ENCODE measurements at regions not wholly inside any gene's neighbourhood (a gene's known extent, or its start where the extent isn't known, plus 50 kb on each side); places are given as distances from the start of the nearest gene placed in this dataset.
A peak's percentile ranks its signal among the peaks of the same experiment; 100 is the strongest.

- DNase-seq (ENCODE audit: low spot score in 2 of 2): no peak
Measured at GRCh38 chrX:96170626-96171025, 514.0 kb upstream of the DIAPH2 start.

DNA sequence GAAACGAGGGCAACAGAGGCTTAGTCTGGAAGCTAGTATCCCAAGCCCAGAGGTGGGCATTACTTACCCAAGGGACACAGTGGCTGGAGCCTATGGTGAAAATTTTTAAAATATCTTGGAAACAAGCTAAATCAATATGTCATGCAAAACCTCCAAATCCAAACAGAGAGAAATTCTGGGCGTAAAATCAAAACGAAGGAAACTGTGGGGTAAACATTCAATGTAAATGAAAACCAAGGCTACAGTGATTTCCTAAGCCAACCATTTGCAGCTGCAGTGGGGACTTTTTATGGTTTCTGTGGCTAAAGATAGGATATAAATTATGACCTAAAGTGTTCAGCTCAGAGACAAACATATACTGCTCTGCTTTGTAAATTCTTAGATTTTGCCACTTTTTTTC is 507.7 kb upstream of the DIAPH2 start:
- 66 to 77% methylated on average over 3 of the region's 3 CpGs for WGBS, 2 donors
- H3K4me3 ChIP-seq: no peak overlapping the region
- H3K36me3 ChIP-seq: no peaks in the 10 kb centered on the region
- no peaks in the 10 kb centered on the region for H3K27me3 ChIP-seq
- H3K27ac ChIP-seq: no peak overlapping the region
- no peak for DNase-seq (ENCODE audit: low spot score in 2 of 2)
- TF ChIP-seq, protein P1, sequence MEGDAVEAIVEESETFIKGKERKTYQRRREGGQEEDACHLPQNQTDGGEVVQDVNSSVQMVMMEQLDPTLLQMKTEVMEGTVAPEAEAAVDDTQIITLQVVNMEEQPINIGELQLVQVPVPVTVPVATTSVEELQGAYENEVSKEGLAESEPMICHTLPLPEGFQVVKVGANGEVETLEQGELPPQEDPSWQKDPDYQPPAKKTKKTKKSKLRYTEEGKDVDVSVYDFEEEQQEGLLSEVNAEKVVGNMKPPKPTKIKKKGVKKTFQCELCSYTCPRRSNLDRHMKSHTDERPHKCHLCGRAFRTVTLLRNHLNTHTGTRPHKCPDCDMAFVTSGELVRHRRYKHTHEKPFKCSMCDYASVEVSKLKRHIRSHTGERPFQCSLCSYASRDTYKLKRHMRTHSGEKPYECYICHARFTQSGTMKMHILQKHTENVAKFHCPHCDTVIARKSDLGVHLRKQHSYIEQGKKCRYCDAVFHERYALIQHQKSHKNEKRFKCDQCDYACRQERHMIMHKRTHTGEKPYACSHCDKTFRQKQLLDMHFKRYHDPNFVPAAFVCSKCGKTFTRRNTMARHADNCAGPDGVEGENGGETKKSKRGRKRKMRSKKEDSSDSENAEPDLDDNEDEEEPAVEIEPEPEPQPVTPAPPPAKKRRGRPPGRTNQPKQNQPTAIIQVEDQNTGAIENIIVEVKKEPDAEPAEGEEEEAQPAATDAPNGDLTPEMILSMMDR (IDR thresholded peaks at IDR 0.05): no peak
- no peak for TF ChIP-seq POLR2A (IDR thresholded peaks at IDR 0.05)
- TF ChIP-seq EP300 (IDR thresholded peaks at IDR 0.05): no peak
- no peaks in the 10 kb centered on the region for H3K4me1 ChIP-seq
- H3K9me3 ChIP-seq: no peaks in the 10 kb centered on the region

More at GRCh38 chrX:96170626-96171025, 514.0 kb upstream of the DIAPH2 start:
- no peaks in the 10 kb centered on the region for H3K9me3 ChIP-seq
- H3K4me3 ChIP-seq: no peak overlapping the region
- 47 to 49% methylated on average over 1 of the region's 1 CpG for WGBS, 2 donors
- H3K27me3 ChIP-seq: peaks cover 0 to 6% of the 10 kb centered on the region in 2 donors
- no peak overlapping the region for H3K27ac ChIP-seq
- TF ChIP-seq POLR2A (IDR thresholded peaks at IDR 0.05) (no peak), EP300 (IDR thresholded peaks at IDR 0.05) (no peak)
- TF ChIP-seq, protein P1 (IDR thresholded peaks at IDR 0.05): no peak
- no peaks in the 10 kb centered on the region for H3K4me1 ChIP-seq
- H3K36me3 ChIP-seq: no peaks in the 10 kb centered on the region

- Histone ChIP-seq H3K4me3 (no peak overlapping the region), H3K4me1 (no peaks in the 10 kb centered on the region), H3K36me3 (no peaks in the 10 kb centered on the region), H3K27ac (no peak overlapping the region), H3K9me3 (no peaks in the 10 kb centered on the region), H3K27me3 (no peaks in the 10 kb centered on the region)
- DNase-seq (ENCODE audit: low spot score in 2 of 2): no peak
- WGBS, 2 donors: 69 to 80% methylated on average over 4 of the region's 4 CpGs
- TF ChIP-seq, protein P1 (IDR thresholded peaks at IDR 0.05): no peak
- TF ChIP-seq EP300 (IDR thresholded peaks at IDR 0.05) (no peak), POLR2A (IDR thresholded peaks at IDR 0.05) (no peak)
Measured at GRCh38 chrX:96181605-96182004, 503.0 kb upstream of the DIAPH2 start.

DNA sequence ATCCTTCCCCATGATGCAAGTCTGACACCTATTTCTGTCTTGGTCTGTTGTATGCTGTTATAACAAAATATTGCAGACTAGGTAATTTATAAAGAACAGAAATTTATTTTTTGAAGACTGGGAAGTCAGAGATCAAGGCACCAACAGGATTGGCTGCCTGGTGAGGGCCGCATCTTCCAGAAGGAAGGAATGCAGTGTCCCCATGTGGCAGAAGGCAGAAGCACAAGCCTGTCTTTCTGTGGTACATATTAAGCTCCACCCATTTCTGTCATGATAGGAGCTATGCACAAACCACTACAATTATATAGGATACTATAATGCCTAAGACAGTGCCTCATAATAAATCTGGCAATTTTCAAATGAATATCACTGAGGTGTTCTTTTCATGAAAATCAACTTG is 502.3 kb upstream of the DIAPH2 start:
- Histone ChIP-seq H3K27me3 (no peaks in the 10 kb centered on the region), H3K36me3 (no peaks in the 10 kb centered on the region), H3K27ac (no peak overlapping the region), H3K4me3 (no peak overlapping the region), H3K4me1 (no peaks in the 10 kb centered on the region), H3K9me3 (no peaks in the 10 kb centered on the region)
- TF ChIP-seq POLR2A (IDR thresholded peaks at IDR 0.05) (no peak), EP300 (IDR thresholded peaks at IDR 0.05) (no peak)
- TF ChIP-seq, protein P1 (IDR thresholded peaks at IDR 0.05): peak in 3 of 5 experiments; percentile 12 to 30 (median 19)
- WGBS, 2 donors: 35 to 50% methylated on average over 1 of the region's 1 CpG
- no peak for DNase-seq (ENCODE audit: low spot score in 2 of 2)

GRCh38 chrX:96183391-96183790 is 501.3 kb upstream of the DIAPH2 start:
- Histone ChIP-seq H3K27me3 (no peaks in the 10 kb centered on the region), H3K9me3 (no peaks in the 10 kb centered on the region), H3K4me1 (no peaks in the 10 kb centered on the region), H3K36me3 (no peaks in the 10 kb centered on the region), H3K27ac (no peak overlapping the region), H3K4me3 (no peak overlapping the region)
- TF ChIP-seq, protein P1 (IDR thresholded peaks at IDR 0.05): no peak
- TF ChIP-seq POLR2A (IDR thresholded peaks at IDR 0.05) (no peak), EP300 (IDR thresholded peaks at IDR 0.05) (no peak)
- no peak for DNase-seq (ENCODE audit: low spot score in 2 of 2)
- 50 to 71% methylated on average over 3 of the region's 3 CpGs for WGBS, 2 donors
